ENCODE measurements at regions not wholly inside any gene's neighbourhood (a gene's known extent, or its start where the extent isn't known, plus 50 kb on each side); places are given as distances from the start of the nearest gene placed in this dataset.
"Not testable (repeated sequence)": the region's sequence is repeated elsewhere in the genome, so short reads cannot be mapped to it uniquely, and the experiment has no call there.

GRCh38 chr14:34063042-34063441, 112.2 kb upstream of the EGLN3 start:
- DNase-seq (ENCODE audit: low spot score) = no peak

GRCh38 chr14:34062353-34062973, 111.6 kb upstream of the EGLN3 start:
- DNase-seq (ENCODE audit: low spot score) = no peak

GRCh38 chr14:34060651-34060999, 109.8 kb upstream of the EGLN3 start:
- DNase-seq (ENCODE audit: low spot score) = no peak

- peak; percentile 63 for DNase-seq (ENCODE audit: low spot score)
These were observed 109.2 kb upstream of the EGLN3 start for GRCh38 chr14:34059925-34060650.

GRCh38 chr14:34059037-34059924, 108.4 kb upstream of the EGLN3 start:
- no peak for DNase-seq (ENCODE audit: low spot score)

GRCh38 chr14:34058510-34058909, 107.6 kb upstream of the EGLN3 start:
- DNase-seq (ENCODE audit: low spot score) = no peak

- DNase-seq (ENCODE audit: low spot score) = no peak
These were observed 105.2 kb upstream of the EGLN3 start for GRCh38 chr14:34056046-34056445.

- no peak for DNase-seq (ENCODE audit: low spot score)
These were observed 104.5 kb upstream of the EGLN3 start for GRCh38 chr14:34055157-34055950.

- DNase-seq (ENCODE audit: low spot score) = no peak
These were observed 102.8 kb upstream of the EGLN3 start for GRCh38 chr14:34053666-34054065.

- no peak for DNase-seq (ENCODE audit: low spot score)
These were observed 101.8 kb upstream of the EGLN3 start for GRCh38 chr14:34052658-34053014.

- peak; percentile 25 for DNase-seq (ENCODE audit: low spot score)
These were observed 101.2 kb upstream of the EGLN3 start for GRCh38 chr14:34051966-34052657.

GRCh38 chr14:34050606-34051005, 99.7 kb upstream of the EGLN3 start:
- DNase-seq (ENCODE audit: low spot score) = no peak

- DNase-seq (ENCODE audit: low spot score) = no peak
These were observed 98.9 kb upstream of the EGLN3 start for GRCh38 chr14:34049790-34050189.

GRCh38 chr14:34049187-34049586, 98.3 kb upstream of the EGLN3 start:
- DNase-seq (ENCODE audit: low spot score) = not testable (repeated sequence)

GRCh38 chr14:34046799-34047520, 96.1 kb upstream of the EGLN3 start:
- no peak for DNase-seq (ENCODE audit: low spot score)

- DNase-seq (ENCODE audit: low spot score) = no peak
These were observed 93.9 kb upstream of the EGLN3 start for GRCh38 chr14:34044666-34045306.

- DNase-seq (ENCODE audit: low spot score) = no peak
These were observed 93.4 kb upstream of the EGLN3 start for GRCh38 chr14:34044373-34044637.

GRCh38 chr14:34043627-34044372, 92.9 kb upstream of the EGLN3 start:
- DNase-seq (ENCODE audit: low spot score) = peak; percentile 94

GRCh38 chr14:34041220-34041619, 90.3 kb upstream of the EGLN3 start:
- DNase-seq (ENCODE audit: low spot score) = no peak

GRCh38 chr14:34040766-34041165, 89.9 kb upstream of the EGLN3 start:
- DNase-seq (ENCODE audit: low spot score) = no peak

All from activated CD4-positive, alpha-beta T cell treated with anti-CD3 and anti-CD28 coated beads, Interleukin-2, Interleukin-4, amounts not matched to agents 100 ng/mL and 50 ng/mL, durations not matched to agents 16 hours and 8 hours (primary cell).